ENCODE measurements at regions not wholly inside any gene's neighbourhood (a gene's known extent, or its start where the extent isn't known, plus 50 kb on each side); places are given as distances from the start of the nearest gene placed in this dataset.

GRCh38 chr10:133000648-133001047 lies 58.3 kb upstream of the CFAP46 start:
- ATAC-seq (no peak), DNase-seq (no peak)
- Histone ChIP-seq H3K36me3 (replicated peaks in 1 of 2; ENCODE audit: insufficient read depth in 1 of 2, low read depth in 2 of 2) (no peaks in the 10 kb centered on the region), H3K4me3 (no peak overlapping the region), H3K27ac (no peak overlapping the region), H3K4me1 (no peaks in the 10 kb centered on the region), H3K27me3 (no peaks in the 10 kb centered on the region), H3K9me3 (no peaks in the 10 kb centered on the region)
- TF ChIP-seq POLR2A (IDR thresholded peaks at IDR 0.05): no peak
- TF ChIP-seq, protein P1, sequence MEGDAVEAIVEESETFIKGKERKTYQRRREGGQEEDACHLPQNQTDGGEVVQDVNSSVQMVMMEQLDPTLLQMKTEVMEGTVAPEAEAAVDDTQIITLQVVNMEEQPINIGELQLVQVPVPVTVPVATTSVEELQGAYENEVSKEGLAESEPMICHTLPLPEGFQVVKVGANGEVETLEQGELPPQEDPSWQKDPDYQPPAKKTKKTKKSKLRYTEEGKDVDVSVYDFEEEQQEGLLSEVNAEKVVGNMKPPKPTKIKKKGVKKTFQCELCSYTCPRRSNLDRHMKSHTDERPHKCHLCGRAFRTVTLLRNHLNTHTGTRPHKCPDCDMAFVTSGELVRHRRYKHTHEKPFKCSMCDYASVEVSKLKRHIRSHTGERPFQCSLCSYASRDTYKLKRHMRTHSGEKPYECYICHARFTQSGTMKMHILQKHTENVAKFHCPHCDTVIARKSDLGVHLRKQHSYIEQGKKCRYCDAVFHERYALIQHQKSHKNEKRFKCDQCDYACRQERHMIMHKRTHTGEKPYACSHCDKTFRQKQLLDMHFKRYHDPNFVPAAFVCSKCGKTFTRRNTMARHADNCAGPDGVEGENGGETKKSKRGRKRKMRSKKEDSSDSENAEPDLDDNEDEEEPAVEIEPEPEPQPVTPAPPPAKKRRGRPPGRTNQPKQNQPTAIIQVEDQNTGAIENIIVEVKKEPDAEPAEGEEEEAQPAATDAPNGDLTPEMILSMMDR (IDR thresholded peaks at IDR 0.05): no peak
- WGBS, 2 donors: 80 to 82% methylated on average over 7 to 8 of the region's 9 CpGs
- intact Hi-C loops (cut with DNase I): no loop called here

DNA sequence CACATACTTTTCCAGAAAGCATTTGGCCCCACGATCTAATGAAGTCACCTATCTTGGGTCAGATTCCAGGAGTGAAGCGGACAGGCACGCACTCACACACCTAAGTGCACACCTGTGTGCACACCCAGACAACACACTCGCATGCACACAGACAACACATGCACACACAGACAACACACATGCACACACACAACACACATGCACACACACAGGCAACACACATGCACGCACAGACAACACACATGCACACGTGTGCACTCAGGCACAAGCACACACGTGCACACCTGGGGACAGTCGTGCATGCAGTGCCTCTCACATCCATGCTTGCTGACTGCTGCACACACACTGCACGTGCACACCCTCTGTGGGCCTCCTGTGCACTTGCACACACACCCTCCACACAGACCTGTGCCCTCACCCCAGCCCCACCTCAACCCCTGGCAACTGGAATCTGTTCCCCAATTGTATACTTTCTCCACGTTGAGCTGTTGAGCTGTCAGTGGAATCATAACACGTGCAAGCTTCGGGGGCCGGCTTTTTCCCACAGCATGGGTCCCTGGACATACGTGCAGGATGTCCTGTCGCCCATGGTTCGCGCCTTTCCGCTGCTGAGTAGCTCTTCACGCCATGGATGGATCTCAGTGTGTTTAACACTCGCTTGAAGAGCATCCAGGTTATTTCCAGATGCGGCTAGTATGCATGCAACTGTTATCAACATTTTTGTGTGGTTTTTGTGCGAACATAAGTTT lies 55.3 kb upstream of the CFAP46 start:
- H3K36me3 ChIP-seq (replicated peaks in 1 of 2; ENCODE audit: insufficient read depth in 1 of 2, low read depth in 2 of 2): no peaks in the 10 kb centered on the region
- no peak overlapping the region for H3K27ac ChIP-seq
- no peaks in the 10 kb centered on the region for H3K4me1 ChIP-seq
- ATAC-seq: no peak
- H3K9me3 ChIP-seq: no peaks in the 10 kb centered on the region
- no peak for DNase-seq
- intact Hi-C loops (cut with DNase I): no loop called here
- no peak overlapping the region for H3K4me3 ChIP-seq
- TF ChIP-seq POLR2A (IDR thresholded peaks at IDR 0.05): no peak
- TF ChIP-seq, protein P1 (IDR thresholded peaks at IDR 0.05): no peak
- 65 to 68% methylated on average over 21 to 22 of the region's 22 CpGs for WGBS, 2 donors
- H3K27me3 ChIP-seq: no peaks in the 10 kb centered on the region

DNA sequence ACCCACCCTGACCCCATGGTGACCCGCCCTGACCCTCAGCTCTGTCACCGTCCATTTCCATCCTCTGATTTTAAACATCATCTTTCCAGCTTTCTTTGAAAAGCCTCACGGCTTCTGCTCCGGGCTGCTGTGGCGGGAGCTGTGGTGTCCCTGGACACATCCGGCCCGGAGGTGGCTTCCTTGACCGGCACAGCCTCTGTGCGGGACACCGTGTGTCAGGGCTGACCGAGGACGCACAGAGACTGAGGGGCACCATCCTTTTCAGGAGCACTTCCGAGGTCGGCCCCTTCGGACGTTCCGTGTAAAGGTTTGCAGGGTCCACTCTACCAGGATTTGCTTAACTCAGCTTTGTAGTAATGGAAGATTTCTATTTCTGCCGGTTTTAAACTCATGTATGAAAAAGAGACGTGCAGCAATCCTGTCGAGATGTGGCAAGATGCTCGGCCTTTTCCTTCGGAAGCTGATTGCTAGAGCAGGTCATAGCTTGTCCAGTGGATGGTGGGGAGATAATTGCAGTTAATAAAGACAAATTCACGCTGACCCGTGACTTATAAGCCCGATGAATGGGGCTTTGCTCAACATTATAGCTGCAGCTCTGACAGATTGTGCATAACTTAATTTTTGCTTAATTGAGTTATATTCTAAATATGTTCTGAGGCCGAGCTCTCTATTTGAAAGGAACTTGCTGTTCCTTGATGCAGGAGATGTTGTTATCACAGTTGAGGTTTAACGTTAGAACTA lies 54.4 kb upstream of the CFAP46 start:
- Histone ChIP-seq H3K4me3 (no peak overlapping the region), H3K4me1 (no peaks in the 10 kb centered on the region), H3K9me3 (no peaks in the 10 kb centered on the region), H3K36me3 (replicated peaks in 1 of 2; ENCODE audit: insufficient read depth in 1 of 2, low read depth in 2 of 2) (no peaks in the 10 kb centered on the region), H3K27me3 (no peaks in the 10 kb centered on the region), H3K27ac (no peak overlapping the region)
- DNase-seq (no peak), ATAC-seq (no peak)
- no peak for TF ChIP-seq POLR2A (IDR thresholded peaks at IDR 0.05)
- TF ChIP-seq, protein P1 (IDR thresholded peaks at IDR 0.05): no peak
- intact Hi-C loops (cut with DNase I): no loop called here
- 56 to 69% methylated on average over 27 of the region's 27 CpGs for WGBS, 2 donors

DNA sequence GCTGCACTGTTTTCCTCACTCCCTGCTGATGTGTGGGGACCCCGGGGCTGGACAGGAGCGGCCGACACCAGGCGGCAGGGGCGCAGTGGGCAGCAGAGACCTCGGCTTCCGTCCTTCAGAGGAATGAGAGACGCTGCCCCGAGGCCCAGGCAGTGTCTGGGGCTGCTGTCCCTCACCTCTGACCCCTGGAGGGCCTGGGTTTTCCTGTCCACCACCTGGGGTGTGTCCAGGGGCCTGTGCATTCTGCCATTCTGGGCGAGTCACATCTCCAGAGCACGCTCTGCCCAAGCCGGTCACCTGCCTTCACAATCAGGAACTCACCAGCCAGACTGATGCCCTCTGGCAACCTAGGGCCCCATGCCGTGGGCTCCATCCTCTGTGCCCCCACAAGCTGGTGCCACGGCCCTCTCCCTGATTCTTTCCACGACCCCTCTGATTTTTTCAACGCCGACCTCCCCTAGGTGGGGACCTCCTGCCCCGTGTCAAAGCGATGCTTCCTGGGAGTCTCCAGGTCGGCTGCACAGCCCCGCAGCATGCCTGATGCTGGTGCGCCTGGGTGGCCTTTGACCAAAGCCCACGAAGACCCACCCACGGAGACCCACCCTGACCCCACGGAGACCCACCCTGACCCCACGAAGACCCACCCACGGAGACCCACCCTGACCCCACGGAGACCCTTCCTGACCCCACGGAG lies 53.7 kb upstream of the CFAP46 start:
- H3K4me1 ChIP-seq: no peaks in the 10 kb centered on the region
- no peak overlapping the region for H3K27ac ChIP-seq
- WGBS, 2 donors: 59 to 60% methylated on average over 17 to 25 of the region's 29 CpGs
- no peak overlapping the region for H3K4me3 ChIP-seq
- DNase-seq (no peak), ATAC-seq (no peak)
- H3K27me3 ChIP-seq: no peaks in the 10 kb centered on the region
- intact Hi-C loops (cut with DNase I): no loop called here
- H3K36me3 ChIP-seq (replicated peaks in 1 of 2; ENCODE audit: insufficient read depth in 1 of 2, low read depth in 2 of 2): no peaks in the 10 kb centered on the region
- TF ChIP-seq, protein P1 (IDR thresholded peaks at IDR 0.05): no peak
- no peak for TF ChIP-seq POLR2A (IDR thresholded peaks at IDR 0.05)
- no peaks in the 10 kb centered on the region for H3K9me3 ChIP-seq

Measured in body of pancreas (tissue), 4 donors.